ENCODE measurements at regions not wholly inside any gene's neighbourhood (a gene's known extent, or its start where the extent isn't known, plus 50 kb on each side); places are given as distances from the start of the nearest gene placed in this dataset.

DNA sequence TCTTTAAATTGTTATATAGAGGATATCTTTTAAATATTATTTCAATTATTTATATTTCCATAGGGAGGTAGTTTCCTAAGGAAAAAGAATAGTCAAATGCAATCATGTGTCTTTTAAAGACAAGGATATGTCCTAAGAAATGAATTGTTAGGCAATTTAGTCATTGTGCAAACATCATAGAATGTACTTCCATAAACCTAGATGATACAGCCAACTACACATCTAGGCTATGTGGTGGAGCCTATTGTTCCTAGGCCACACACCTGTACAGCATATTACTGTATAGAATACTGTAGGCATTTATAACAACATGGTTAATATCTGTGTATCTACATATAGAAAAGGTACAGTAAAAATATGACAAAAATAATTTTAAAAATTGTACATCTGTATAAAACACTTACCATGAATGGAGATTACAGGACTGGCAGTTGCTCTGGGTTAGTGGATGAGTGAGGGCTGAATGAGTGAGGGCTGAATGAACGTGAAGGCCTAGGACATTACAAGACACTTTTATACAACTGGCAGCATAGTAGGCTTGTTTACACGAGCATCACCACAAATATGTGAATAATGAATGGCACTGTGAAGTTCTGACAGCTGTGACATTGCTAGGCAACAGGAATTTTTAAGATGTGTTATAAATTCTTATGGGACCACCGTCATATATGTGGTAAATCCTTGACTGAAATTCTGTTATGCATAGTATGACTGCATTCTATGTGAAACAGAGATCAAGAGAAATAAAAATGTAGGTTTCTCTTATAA lies 1879.0 kb upstream of the RAG2 start:
- no peak for FAIRE-seq

More for the DNA sequence above, 1879.0 kb upstream of the RAG2 start:
- H3K9ac ChIP-seq (ENCODE audit: control insufficient read depth, insufficient read depth, low read length), result no peak overlapping the region
- CTCF ChIA-PET, result no interaction called here
- RAD21 ChIA-PET (ENCODE audit: unreplicated experiment), result no interaction called here
- H3K4me1 ChIP-seq (ENCODE audit: control insufficient read depth, insufficient read depth, low read length), result no peaks in the 10 kb centered on the region
- ATAC-seq (no peak), DNase-seq (ENCODE audit: low read depth, low spot score) (no peak)
- no TSS peak for BruUV-seq (replicated peaks)
- H3K27ac ChIP-seq (ENCODE audit: control insufficient read depth, insufficient read depth), result no peak overlapping the region
- SMC1A ChIA-PET (ENCODE audit: uncharacterized antibody, unreplicated experiment), result no interaction called here
- no peaks in the 10 kb centered on the region for H3K36me3 ChIP-seq (ENCODE audit: control insufficient read depth in 2 of 2, insufficient read depth in 2 of 2, low read length in 1 of 2)
- H4K20me1 ChIP-seq (ENCODE audit: control insufficient read depth, insufficient read depth), result no peaks in the 10 kb centered on the region
- TF ChIP-seq HDGF (IDR thresholded peaks at IDR 0.05), result no peak
- no peak for TF ChIP-seq KDM1A (IDR thresholded peaks at IDR 0.05; ENCODE audit: borderline replicate concordance)
- TF ChIP-seq, protein P1, sequence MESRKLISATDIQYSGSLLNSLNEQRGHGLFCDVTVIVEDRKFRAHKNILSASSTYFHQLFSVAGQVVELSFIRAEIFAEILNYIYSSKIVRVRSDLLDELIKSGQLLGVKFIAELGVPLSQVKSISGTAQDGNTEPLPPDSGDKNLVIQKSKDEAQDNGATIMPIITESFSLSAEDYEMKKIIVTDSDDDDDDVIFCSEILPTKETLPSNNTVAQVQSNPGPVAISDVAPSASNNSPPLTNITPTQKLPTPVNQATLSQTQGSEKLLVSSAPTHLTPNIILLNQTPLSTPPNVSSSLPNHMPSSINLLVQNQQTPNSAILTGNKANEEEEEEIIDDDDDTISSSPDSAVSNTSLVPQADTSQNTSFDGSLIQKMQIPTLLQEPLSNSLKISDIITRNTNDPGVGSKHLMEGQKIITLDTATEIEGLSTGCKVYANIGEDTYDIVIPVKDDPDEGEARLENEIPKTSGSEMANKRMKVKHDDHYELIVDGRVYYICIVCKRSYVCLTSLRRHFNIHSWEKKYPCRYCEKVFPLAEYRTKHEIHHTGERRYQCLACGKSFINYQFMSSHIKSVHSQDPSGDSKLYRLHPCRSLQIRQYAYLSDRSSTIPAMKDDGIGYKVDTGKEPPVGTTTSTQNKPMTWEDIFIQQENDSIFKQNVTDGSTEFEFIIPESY (IDR thresholded peaks at IDR 0.05), result no peak
- no peak for TF ChIP-seq NFIC (IDR thresholded peaks at IDR 0.05; ENCODE audit: low read depth, low read length)
- no peak for TF ChIP-seq TAF1 (IDR thresholded peaks at IDR 0.05; ENCODE audit: borderline replicate concordance, low read depth, low read length)
- TF ChIP-seq EP300 (IDR thresholded peaks at IDR 0.05; ENCODE audit: borderline replicate concordance in 1 of 2, control insufficient read depth in 1 of 2, low read depth in 2 of 2, low read length in 2 of 2), result no peak
- no peak for TF ChIP-seq HDAC2 (IDR thresholded peaks at IDR 0.05)
- TF ChIP-seq, protein P2, sequence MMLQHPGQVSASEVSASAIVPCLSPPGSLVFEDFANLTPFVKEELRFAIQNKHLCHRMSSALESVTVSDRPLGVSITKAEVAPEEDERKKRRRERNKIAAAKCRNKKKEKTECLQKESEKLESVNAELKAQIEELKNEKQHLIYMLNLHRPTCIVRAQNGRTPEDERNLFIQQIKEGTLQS (IDR thresholded peaks at IDR 0.05; ENCODE audit: borderline replicate concordance, extremely low read depth, low read depth, low read length), result no peak
- TF ChIP-seq KAT2A (conservative IDR thresholded peaks at IDR 0.05; ENCODE audit: control insufficient read depth, low read depth, low read length), result no peak
- no peaks in the 10 kb centered on the region for H3K79me2 ChIP-seq (ENCODE audit: control insufficient read depth, insufficient read depth, low read length)
- in situ Hi-C loops (cut with MboI) (no loop called here), intact Hi-C loops (cut with micrococcal nuclease; ENCODE audit: unreplicated experiment) (no loop called here)
- POLR2A ChIA-PET, result no interaction called here
- no peak overlapping the region for H3K4me3 ChIP-seq
- no peak overlapping the region for H2AFZ ChIP-seq (ENCODE audit: control insufficient read depth, low read depth, low read length)
- H3K9me3 ChIP-seq (replicated peaks; ENCODE audit: control insufficient read depth, insufficient read depth, low read length), result no peaks in the 10 kb centered on the region
- H3K27me3 ChIP-seq (replicated peaks in 1 of 2; ENCODE audit: control insufficient read depth in 2 of 2, insufficient read depth in 2 of 2, low read length in 1 of 2), result no peaks in the 10 kb centered on the region
- 0% methylated on average over 3 of the region's 3 CpGs for WGBS (ENCODE audit: insufficient coverage, insufficient replicate concordance, low lambda C conversion rate, missing lambda C conversion rate)
- H3K4me2 ChIP-seq (ENCODE audit: control insufficient read depth, insufficient read depth), result no peak overlapping the region

Measured in GM12878 (cell line).